ENCODE measurements at regions not wholly inside any gene's neighbourhood (a gene's known extent, or its start where the extent isn't known, plus 50 kb on each side); places are given as distances from the start of the nearest gene placed in this dataset.

- no peak for TF ChIP-seq POLR2A (IDR thresholded peaks at IDR 0.05)
- TF ChIP-seq CTCF (IDR thresholded peaks at IDR 0.05): no peak
Observed at GRCh38 chr15:94057305-94057704, 174.1 kb upstream of the MCTP2 start.
